Fibroblast of lung (primary cell): ENCODE measurements at regions not wholly inside any gene's neighbourhood (a gene's known extent, or its start where the extent isn't known, plus 50 kb on each side); places are given as distances from the start of the nearest gene placed in this dataset.

Experiments
- DNase-seq, 2 donors: peaks; one replicate each; pipeline versions ENCODE4 v3.0.0 to v3.0.0-alpha.2; 2010; ENCODE audit warnings: low read depth in 2 of 2
- H2AFZ ChIP-seq: 2 replicates; pipeline ENCODE4 v1.5.1; 2012; ENCODE audit warnings: low read length, control low read depth, inconsistent platforms
- H3K27ac ChIP-seq: 2 replicates; pipeline ENCODE4 v1.5.1; 2011; ENCODE audit warnings: low read length, control low read depth; ENCODE audit not compliant: insufficient read depth
- H3K27me3 ChIP-seq: 2 replicates; pipeline ENCODE4 v1.5.1; 2011; ENCODE audit warnings: mild to moderate bottlenecking, low read length; ENCODE audit not compliant: control insufficient read depth, insufficient read depth
- H3K36me3 ChIP-seq: 2 replicates; pipeline ENCODE4 v1.5.1; 2011; ENCODE audit warnings: low read length; ENCODE audit not compliant: control insufficient read depth, insufficient read depth
- H3K4me1 ChIP-seq: 2 replicates; pipeline ENCODE4 v1.5.1; 2011; ENCODE audit warnings: low read length; ENCODE audit not compliant: control insufficient read depth, insufficient read depth; ENCODE audit errors: extremely low read depth
- H3K4me2 ChIP-seq: 2 replicates; pipeline ENCODE4 v1.5.1; 2011; ENCODE audit warnings: low read length, control low read depth; ENCODE audit not compliant: insufficient read depth; ENCODE audit errors: extremely low read depth
- H3K4me3 ChIP-seq, 4 experiments: fragments of 200-600 bp in 1 of 4; sonication (generic) in 1 of 4; replicated peaks in 1 of 4; 2 replicates each; pipeline ENCODE4 v1.5.1; 2011 to 2016; ENCODE audit warnings: low read length in 4 of 4, low read depth in 3 of 4, mild to moderate bottlenecking in 3 of 4, control low read depth in 2 of 4, inconsistent platforms in 1 of 4, mixed read lengths in 1 of 4; ENCODE audit not compliant: insufficient read depth in 1 of 4; ENCODE audit errors: control extremely low read depth in 1 of 4
- H3K79me2 ChIP-seq: 2 replicates; pipeline ENCODE4 v1.5.1; 2012; ENCODE audit warnings: mild to moderate bottlenecking, low read length, inconsistent platforms; ENCODE audit not compliant: control insufficient read depth, insufficient read depth
- H3K9ac ChIP-seq: 2 replicates; pipeline ENCODE4 v1.5.1; 2011; ENCODE audit warnings: mild to moderate bottlenecking, low read length, control low read depth; ENCODE audit not compliant: insufficient read depth
- H3K9me3 ChIP-seq: 2 replicates; pipeline ENCODE4 v1.5.1; 2012; ENCODE audit warnings: low read depth, low read length; ENCODE audit not compliant: control insufficient read depth, insufficient read depth
- H4K20me1 ChIP-seq: 2 replicates; pipeline ENCODE4 v1.5.1; 2011; ENCODE audit warnings: low read length; ENCODE audit not compliant: control insufficient read depth, insufficient read depth; ENCODE audit errors: extremely low read depth
- CTCF ChIP-seq, 2 donors: IDR thresholded peaks in 1 of 2; conservative IDR thresholded peaks in 1 of 2; 1 replicate in 1 of 2; 2 replicates in 1 of 2; pipeline ENCODE4 v1.5.1; 2011 to 2012; ENCODE audit warnings: low read length in 2 of 2, control low read depth in 1 of 2, inconsistent platforms in 1 of 2, low read depth in 1 of 2, mild to moderate bottlenecking in 1 of 2
- EZH2 ChIP-seq: IDR thresholded peaks from 2 replicates; pipeline ENCODE4 v1.5.1; 2012; ENCODE audit warnings: low read length, control low read depth, mild to moderate bottlenecking; ENCODE audit errors: missing control alignments

DNA sequence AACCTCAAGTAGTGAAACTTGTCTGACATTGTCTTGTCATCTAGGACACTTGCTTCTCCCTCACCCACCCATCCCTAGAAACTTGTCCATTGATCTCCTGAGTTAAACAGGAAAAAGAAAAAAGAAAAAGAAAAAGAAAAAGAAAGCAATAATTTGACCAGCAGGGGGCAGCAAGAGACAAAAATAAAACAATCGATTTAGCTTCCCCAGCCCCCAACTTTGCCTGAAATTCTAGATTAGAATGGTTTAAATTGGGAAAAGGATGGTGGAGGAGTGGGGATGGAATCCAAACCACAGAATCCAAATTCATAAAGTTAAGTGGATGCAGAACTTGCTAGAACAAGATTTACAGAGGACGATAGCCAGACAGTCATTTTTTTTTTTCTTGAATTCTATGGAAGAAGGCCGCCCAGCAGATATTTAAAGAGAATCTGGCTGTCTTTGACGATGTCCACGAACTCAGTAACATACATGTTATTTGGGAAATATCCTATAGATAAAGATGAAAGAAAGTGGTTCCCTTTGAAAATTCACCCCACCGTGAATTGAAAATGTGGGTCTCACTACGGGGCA, 282.9 kb downstream of the USP46 start:
- Histone ChIP-seq H3K4me3 (no peak overlapping the region), H3K36me3 (no peaks in the 10 kb centered on the region), H2AFZ (no peak overlapping the region), H3K4me2 (no peak overlapping the region), H3K4me1 (no peaks in the 10 kb centered on the region), H3K9ac (no peak overlapping the region), H3K27me3 (no peaks in the 10 kb centered on the region), H3K27ac (no peak overlapping the region), H3K79me2 (no peaks in the 10 kb centered on the region), H4K20me1 (no peaks in the 10 kb centered on the region), H3K9me3 (no peaks in the 10 kb centered on the region)
- peak; percentile 41 to 55 for TF ChIP-seq CTCF (conservative IDR thresholded peaks at IDR 0.05 in 1 of 2, IDR thresholded peaks at IDR 0.05 in 1 of 2; ENCODE audit: low read depth in 1 of 2, low read length in 2 of 2)
- TF ChIP-seq EZH2: no peak
- DNase-seq: peak; percentile 39 to 68

DNA sequence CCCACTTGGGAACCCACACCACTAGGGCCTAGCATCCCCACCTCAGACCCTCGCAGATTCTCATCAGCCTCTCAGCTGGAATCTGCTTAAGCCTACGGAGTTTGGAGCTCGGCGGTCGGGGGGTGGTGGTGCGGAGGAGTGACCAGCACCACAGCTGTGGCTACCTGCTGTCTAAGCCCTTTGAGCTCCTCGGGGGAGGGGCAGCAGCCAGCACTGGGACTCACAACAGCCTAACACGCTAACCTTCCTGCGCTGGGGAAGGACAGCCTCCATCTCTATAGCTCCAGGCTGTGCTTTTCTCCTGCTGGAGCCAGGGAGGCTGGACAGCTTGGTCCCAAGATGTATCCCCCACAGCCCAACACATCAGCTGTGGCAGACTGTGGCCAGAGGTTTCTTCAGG, 281.5 kb downstream of the USP46 start:
- Histone ChIP-seq H3K4me2 (no peak overlapping the region), H4K20me1 (no peaks in the 10 kb centered on the region), H3K27me3 (no peaks in the 10 kb centered on the region), H3K4me1 (no peaks in the 10 kb centered on the region), H2AFZ (no peak overlapping the region), H3K79me2 (no peaks in the 10 kb centered on the region), H3K4me3 (no peak overlapping the region), H3K27ac (no peak overlapping the region), H3K9me3 (no peaks in the 10 kb centered on the region), H3K36me3 (no peaks in the 10 kb centered on the region), H3K9ac (no peak overlapping the region)
- no peak for DNase-seq
- TF ChIP-seq EZH2 (no peak), CTCF (conservative IDR thresholded peaks at IDR 0.05 in 1 of 2, IDR thresholded peaks at IDR 0.05 in 1 of 2; ENCODE audit: low read depth in 1 of 2, low read length in 2 of 2) (no peak)

- H3K4me2 ChIP-seq: no peak overlapping the region
- DNase-seq: no peak
- H4K20me1 ChIP-seq: no peaks in the 10 kb centered on the region
- no peak overlapping the region for H3K4me3 ChIP-seq
- no peaks in the 10 kb centered on the region for H3K27me3 ChIP-seq
- TF ChIP-seq CTCF (conservative IDR thresholded peaks at IDR 0.05 in 1 of 2, IDR thresholded peaks at IDR 0.05 in 1 of 2; ENCODE audit: low read depth in 1 of 2, low read length in 2 of 2): no peak
- TF ChIP-seq EZH2: no peak
- no peak overlapping the region for H2AFZ ChIP-seq
- H3K79me2 ChIP-seq: no peaks in the 10 kb centered on the region
- H3K27ac ChIP-seq: no peak overlapping the region
- H3K4me1 ChIP-seq: no peaks in the 10 kb centered on the region
- no peaks in the 10 kb centered on the region for H3K9me3 ChIP-seq
- H3K36me3 ChIP-seq: no peaks in the 10 kb centered on the region
- H3K9ac ChIP-seq: no peak overlapping the region
These were observed 251.6 kb downstream of the USP46 start for GRCh38 chr4:52407545-52407944.
